HCT116 (cell line): ENCODE measurements at regions not wholly inside any gene's neighbourhood (a gene's known extent, or its start where the extent isn't known, plus 50 kb on each side); places are given as distances from the start of the nearest gene placed in this dataset.

Experiments
- ATAC-seq: fragments of 200-7000 bp; cut with Tn5 transposase; 2 replicates; pipeline ENCODE4 v1.9.1; 2020; ENCODE audit warnings: mild to moderate bottlenecking, moderate library complexity
- BruUV-seq: library from RNA; stranded (reverse); fragments of 400-500 nt; replicated peaks from 2 replicates; lab custom pipeline; 2021; lab: Mats Ljungman, UMichigan
- CTCF ChIA-PET: fragments of 300-600 bp; sonication (Branson Sonifier 250); formaldehyde crosslinking; loops from one replicate; lab custom pipeline; 2021; ENCODE audit warnings: antibody characterized with exemption; lab: Charles Lee
- POLR2A ChIA-PET: fragments of 300-600, 350-600 bp; sonication (Branson Sonifier 250); formaldehyde crosslinking; loops from one replicate; lab custom pipeline; 2021; ENCODE audit warnings: antibody characterized with exemption; lab: Charles Lee
- RAD21 ChIA-PET, 2 experiments: fragments of 300-600 bp; sonication (Branson Sonifier 250); formaldehyde crosslinking; loops; one replicate each; lab custom pipeline; 2023; ENCODE audit warnings: low total read pairs in 2 of 2; ENCODE audit not compliant: uncharacterized antibody in 2 of 2, unreplicated experiment in 2 of 2, low non-redundant PET in 1 of 2; lab: Charles Lee
- DNase-seq: peaks from one replicate; pipeline ENCODE4 v3.0.0-alpha.2; 2010; ENCODE audit warnings: low read depth, low spot score
- H2AFZ ChIP-seq: fragments of 200-600 bp; shearing (Covaris generic), sonication (generic); 2 replicates; pipeline ENCODE4 v1.6.1; 2017; ENCODE audit warnings: low read depth, mixed run types, mixed read lengths, antibody characterized with exemption, low read length; ENCODE audit not compliant: poor library complexity, severe bottlenecking
- H3K27ac ChIP-seq: 2 replicates; pipeline ENCODE4 v1.5.1; 2012; ENCODE audit warnings: low read depth, low read length
- H3K27me3 ChIP-seq: fragments of 200-600 bp; sonication (generic); 2 replicates; pipeline ENCODE4 v1.6.1; 2016; ENCODE audit warnings: mixed run types, low read length, mixed read lengths; ENCODE audit not compliant: insufficient read depth
- H3K36me3 ChIP-seq, 2 experiments: fragments of 200-500 bp in 1 of 2; fragments of 200-600 bp in 1 of 2; sonication (Bioruptor generic) in 1 of 2; sonication (generic) in 1 of 2; 2 replicates each; pipeline versions ENCODE4 v1.5.1 to v1.6.1; 2014 to 2016; ENCODE audit warnings: low read length in 2 of 2, inconsistent platforms in 1 of 2, mixed read lengths in 1 of 2, mixed run types in 1 of 2; ENCODE audit not compliant: insufficient read depth in 2 of 2, control insufficient read depth in 1 of 2
- H3K4me1 ChIP-seq, 2 experiments: fragments of 200-600 bp in 1 of 2; sonication (generic) in 1 of 2; 2 replicates each; pipeline versions ENCODE4 v1.5.1 to v1.6.1; 2012 to 2017; ENCODE audit warnings: low read length in 2 of 2, inconsistent platforms in 1 of 2, mild to moderate bottlenecking in 1 of 2, mixed read lengths in 1 of 2, mixed run types in 1 of 2, moderate library complexity in 1 of 2; ENCODE audit not compliant: insufficient read depth in 2 of 2, control insufficient read depth in 1 of 2
- H3K4me2 ChIP-seq: fragments of 200-600 bp; sonication (generic); 2 replicates; pipeline ENCODE4 v1.6.1; 2017; ENCODE audit warnings: mixed run types, low read length, mixed read lengths
- H3K4me3 ChIP-seq, 2 experiments: fragments of 200-600 bp in 1 of 2; sonication (generic) in 1 of 2; replicated peaks in 1 of 2; 2 replicates each; pipeline ENCODE4 v1.5.1; 2011 to 2016; ENCODE audit warnings: low read length in 2 of 2, control low read depth in 1 of 2, low read depth in 1 of 2, mild to moderate bottlenecking in 1 of 2, mixed read lengths in 1 of 2, mixed run types in 1 of 2
- H3K79me2 ChIP-seq: fragments of 200-600 bp; sonication (generic); 2 replicates; pipeline ENCODE4 v1.6.1; 2017; ENCODE audit warnings: mild to moderate bottlenecking, mixed run types, low read length, moderate library complexity, mixed read lengths; ENCODE audit not compliant: insufficient read depth
- H3K9ac ChIP-seq: fragments of 200-600 bp; sonication (generic); 2 replicates; pipeline ENCODE4 v1.6.1; 2016; ENCODE audit warnings: low read length, mixed read lengths
- H3K9me2 ChIP-seq: fragments of 200-600 bp; sonication (generic), shearing (Covaris generic); 2 replicates; pipeline ENCODE4 v1.6.1; 2017; ENCODE audit warnings: mixed run types, mild to moderate bottlenecking, moderate library complexity; ENCODE audit not compliant: insufficient read depth
- H3K9me3 ChIP-seq, 2 experiments: fragments of 200-500 bp in 1 of 2; fragments of 200-600 bp in 1 of 2; sonication (Bioruptor generic) in 1 of 2; sonication (generic) in 1 of 2; 2 replicates each; pipeline ENCODE4 v1.6.1; 2014 to 2017; ENCODE audit warnings: low read length in 2 of 2, mixed read lengths in 2 of 2, inconsistent platforms in 1 of 2, low read depth in 1 of 2, mild to moderate bottlenecking in 1 of 2, mixed run types in 1 of 2, moderate library complexity in 1 of 2; ENCODE audit not compliant: control insufficient read depth in 1 of 2, insufficient read depth in 1 of 2
- H4K20me1 ChIP-seq: fragments of 200-600 bp; sonication (generic), shearing (Covaris generic); 2 replicates; pipeline ENCODE4 v1.6.1; 2017; ENCODE audit warnings: mixed run types, mild to moderate bottlenecking, moderate library complexity; ENCODE audit not compliant: insufficient read depth
- CBX3 ChIP-seq: IDR thresholded peaks from 2 replicates; pipeline ENCODE4 v1.6.1; 2012; ENCODE audit warnings: low read depth
- CEBPB ChIP-seq: IDR thresholded peaks from 2 replicates; pipeline ENCODE4 v1.6.1; 2012; ENCODE audit warnings: low read depth
- EGR1 ChIP-seq: IDR thresholded peaks from 2 replicates; pipeline ENCODE4 v1.6.1; 2012; ENCODE audit warnings: low read depth
- EZH2 ChIP-seq: fragments of 200-600 bp; sonication (generic); IDR thresholded peaks from 2 replicates; pipeline ENCODE4 v1.6.1; 2017; ENCODE audit warnings: antibody characterized with exemption, mixed run types
- POLR2A ChIP-seq: IDR thresholded peaks from 2 replicates; pipeline ENCODE4 v1.7.0; 2011; ENCODE audit warnings: borderline replicate concordance; ENCODE audit not compliant: insufficient read depth, insufficient read length; ENCODE audit errors: extremely low read depth
- RAD21 ChIP-seq: IDR thresholded peaks from 2 replicates; pipeline ENCODE4 v1.6.1; 2012; ENCODE audit warnings: low read depth, mild to moderate bottlenecking
- SIN3A ChIP-seq: IDR thresholded peaks from 2 replicates; pipeline ENCODE4 v1.6.1; 2012; ENCODE audit warnings: low read depth
- SP1 ChIP-seq: IDR thresholded peaks from 2 replicates; pipeline ENCODE4 v1.6.1; 2012; ENCODE audit warnings: low read depth
- SRF ChIP-seq: IDR thresholded peaks from 2 replicates; pipeline ENCODE4 v1.6.1; 2012; ENCODE audit warnings: low read depth
- TCF7L2 ChIP-seq: IDR thresholded peaks from 2 replicates; pipeline ENCODE4 v1.7.0; 2011; ENCODE audit warnings: borderline replicate concordance, inconsistent platforms; ENCODE audit not compliant: insufficient read depth, insufficient read length; ENCODE audit errors: extremely low read depth
- ZFX ChIP-seq: fragments of 450-650 bp; IDR thresholded peaks from 2 replicates; pipeline ENCODE4 v1.6.1; 2017
- ZNF274 ChIP-seq: fragments of 200-500 bp; sonication (Bioruptor generic); IDR thresholded peaks from 2 replicates; pipeline ENCODE4 v1.6.1; 2014; ENCODE audit warnings: mild to moderate bottlenecking, low read depth, low read length, inconsistent platforms
- intact Hi-C: fragments of 100-400 bp; cut with micrococcal nuclease; formaldehyde crosslinking; loops from 2 replicates; pipeline ENCODE4 v1.10.0; 2022
- TF ChIP-seq, protein P1 (sequence below), 3 experiments: fragments of 200-600 bp in 1 of 3; sonication (generic) in 1 of 3; IDR thresholded peaks in 2 of 3; conservative IDR thresholded peaks in 1 of 3; 2 replicates each; pipeline ENCODE4 v1.5.1; 2012 to 2017; ENCODE audit warnings: low read depth in 2 of 3, low read length in 2 of 3, antibody characterized with exemption in 1 of 3, borderline replicate concordance in 1 of 3, control low read depth in 1 of 3, mild to moderate bottlenecking in 1 of 3, mixed read lengths in 1 of 3, mixed run types in 1 of 3, moderate library complexity in 1 of 3; ENCODE audit not compliant: insufficient read depth in 1 of 3
- TF ChIP-seq, protein P2 (sequence below): IDR thresholded peaks from 2 replicates; pipeline ENCODE4 v1.6.1; 2012
- TF ChIP-seq, protein P3 (sequence below): IDR thresholded peaks from 2 replicates; pipeline ENCODE4 v1.6.1; 2012; ENCODE audit warnings: low read depth

DNA sequence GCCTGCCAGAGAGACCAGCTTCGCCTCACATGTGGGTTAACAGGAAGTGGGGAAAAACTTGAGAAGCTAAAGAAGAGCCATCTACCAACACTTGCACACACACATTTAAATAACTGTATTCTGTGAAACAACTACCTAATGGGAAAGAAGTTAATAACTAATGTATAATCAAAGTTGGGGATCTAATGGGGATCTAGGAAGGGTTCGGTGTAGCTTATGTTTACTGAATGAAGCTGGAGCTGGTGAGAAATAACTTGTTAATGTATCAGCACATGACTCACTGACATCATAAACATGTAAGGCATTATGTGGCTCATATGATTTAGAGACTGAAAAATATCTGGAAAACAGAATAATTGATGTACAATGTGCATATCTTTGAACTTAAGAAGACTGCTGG is 421.3 kb upstream of the NXPH2 start:
- Histone ChIP-seq H2AFZ (no peak overlapping the region), H3K27me3 (no peaks in the 10 kb centered on the region), H3K4me1 (no peaks in the 10 kb centered on the region), H3K4me3 (no peak overlapping the region), H3K4me2 (no peak overlapping the region), H3K9me2 (no peaks in the 10 kb centered on the region), H3K79me2 (no peaks in the 10 kb centered on the region), H4K20me1 (no peaks in the 10 kb centered on the region), H3K36me3 (no peaks in the 10 kb centered on the region), H3K27ac (no peak overlapping the region), H3K9ac (no peak overlapping the region), H3K9me3 (no peaks in the 10 kb centered on the region)
- BruUV-seq: no TSS peak
- ChIA-PET CTCF (no interaction called here), POLR2A (no interaction called here), RAD21 (no interaction called here)
- intact Hi-C loops: no loop called here
- TF ChIP-seq, protein P1, sequence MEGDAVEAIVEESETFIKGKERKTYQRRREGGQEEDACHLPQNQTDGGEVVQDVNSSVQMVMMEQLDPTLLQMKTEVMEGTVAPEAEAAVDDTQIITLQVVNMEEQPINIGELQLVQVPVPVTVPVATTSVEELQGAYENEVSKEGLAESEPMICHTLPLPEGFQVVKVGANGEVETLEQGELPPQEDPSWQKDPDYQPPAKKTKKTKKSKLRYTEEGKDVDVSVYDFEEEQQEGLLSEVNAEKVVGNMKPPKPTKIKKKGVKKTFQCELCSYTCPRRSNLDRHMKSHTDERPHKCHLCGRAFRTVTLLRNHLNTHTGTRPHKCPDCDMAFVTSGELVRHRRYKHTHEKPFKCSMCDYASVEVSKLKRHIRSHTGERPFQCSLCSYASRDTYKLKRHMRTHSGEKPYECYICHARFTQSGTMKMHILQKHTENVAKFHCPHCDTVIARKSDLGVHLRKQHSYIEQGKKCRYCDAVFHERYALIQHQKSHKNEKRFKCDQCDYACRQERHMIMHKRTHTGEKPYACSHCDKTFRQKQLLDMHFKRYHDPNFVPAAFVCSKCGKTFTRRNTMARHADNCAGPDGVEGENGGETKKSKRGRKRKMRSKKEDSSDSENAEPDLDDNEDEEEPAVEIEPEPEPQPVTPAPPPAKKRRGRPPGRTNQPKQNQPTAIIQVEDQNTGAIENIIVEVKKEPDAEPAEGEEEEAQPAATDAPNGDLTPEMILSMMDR (IDR thresholded peaks at IDR 0.05 in 2 of 3, conservative IDR thresholded peaks at IDR 0.05 in 1 of 3; ENCODE audit: borderline replicate concordance in 1 of 3, insufficient read depth in 1 of 3, low read depth in 2 of 3, low read length in 2 of 3): no peak
- TF ChIP-seq SIN3A (no peak), RAD21 (no peak), POLR2A (no peak), CEBPB (no peak), ZNF274 (no peak), ZFX (no peak), SP1 (no peak), EZH2 (no peak), CBX3 (no peak), TCF7L2 (no peak), EGR1 (no peak), SRF (no peak)
- TF ChIP-seq, protein P2, sequence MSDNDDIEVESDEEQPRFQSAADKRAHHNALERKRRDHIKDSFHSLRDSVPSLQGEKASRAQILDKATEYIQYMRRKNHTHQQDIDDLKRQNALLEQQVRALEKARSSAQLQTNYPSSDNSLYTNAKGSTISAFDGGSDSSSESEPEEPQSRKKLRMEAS: no peak
- TF ChIP-seq, protein P3, sequence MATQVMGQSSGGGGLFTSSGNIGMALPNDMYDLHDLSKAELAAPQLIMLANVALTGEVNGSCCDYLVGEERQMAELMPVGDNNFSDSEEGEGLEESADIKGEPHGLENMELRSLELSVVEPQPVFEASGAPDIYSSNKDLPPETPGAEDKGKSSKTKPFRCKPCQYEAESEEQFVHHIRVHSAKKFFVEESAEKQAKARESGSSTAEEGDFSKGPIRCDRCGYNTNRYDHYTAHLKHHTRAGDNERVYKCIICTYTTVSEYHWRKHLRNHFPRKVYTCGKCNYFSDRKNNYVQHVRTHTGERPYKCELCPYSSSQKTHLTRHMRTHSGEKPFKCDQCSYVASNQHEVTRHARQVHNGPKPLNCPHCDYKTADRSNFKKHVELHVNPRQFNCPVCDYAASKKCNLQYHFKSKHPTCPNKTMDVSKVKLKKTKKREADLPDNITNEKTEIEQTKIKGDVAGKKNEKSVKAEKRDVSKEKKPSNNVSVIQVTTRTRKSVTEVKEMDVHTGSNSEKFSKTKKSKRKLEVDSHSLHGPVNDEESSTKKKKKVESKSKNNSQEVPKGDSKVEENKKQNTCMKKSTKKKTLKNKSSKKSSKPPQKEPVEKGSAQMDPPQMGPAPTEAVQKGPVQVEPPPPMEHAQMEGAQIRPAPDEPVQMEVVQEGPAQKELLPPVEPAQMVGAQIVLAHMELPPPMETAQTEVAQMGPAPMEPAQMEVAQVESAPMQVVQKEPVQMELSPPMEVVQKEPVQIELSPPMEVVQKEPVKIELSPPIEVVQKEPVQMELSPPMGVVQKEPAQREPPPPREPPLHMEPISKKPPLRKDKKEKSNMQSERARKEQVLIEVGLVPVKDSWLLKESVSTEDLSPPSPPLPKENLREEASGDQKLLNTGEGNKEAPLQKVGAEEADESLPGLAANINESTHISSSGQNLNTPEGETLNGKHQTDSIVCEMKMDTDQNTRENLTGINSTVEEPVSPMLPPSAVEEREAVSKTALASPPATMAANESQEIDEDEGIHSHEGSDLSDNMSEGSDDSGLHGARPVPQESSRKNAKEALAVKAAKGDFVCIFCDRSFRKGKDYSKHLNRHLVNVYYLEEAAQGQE: no peak
- no peak for DNase-seq
- no peak for ATAC-seq
